ENCODE measurements at regions not wholly inside any gene's neighbourhood (a gene's known extent, or its start where the extent isn't known, plus 50 kb on each side); places are given as distances from the start of the nearest gene placed in this dataset.

DNA sequence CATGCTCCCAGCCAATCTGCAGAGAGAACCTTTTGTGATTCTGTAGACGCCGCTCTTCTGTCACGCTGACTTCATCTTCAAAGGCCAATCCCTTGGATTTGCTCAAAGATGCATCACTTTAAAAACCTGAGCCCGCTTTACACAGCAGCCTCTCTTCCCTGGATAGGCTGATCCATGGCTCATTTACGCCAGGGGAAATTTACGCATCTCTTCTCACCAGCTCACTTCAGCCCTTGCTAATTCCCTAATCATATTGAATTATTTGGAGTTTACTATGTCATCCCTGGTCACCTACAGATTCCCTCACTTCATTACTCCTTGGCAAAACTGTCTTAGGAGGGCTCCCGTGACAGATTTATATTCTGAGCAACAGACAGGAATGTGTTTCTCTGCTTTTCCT is 256.2 kb downstream of the EN1 start:
- TF ChIP-seq, protein P1, sequence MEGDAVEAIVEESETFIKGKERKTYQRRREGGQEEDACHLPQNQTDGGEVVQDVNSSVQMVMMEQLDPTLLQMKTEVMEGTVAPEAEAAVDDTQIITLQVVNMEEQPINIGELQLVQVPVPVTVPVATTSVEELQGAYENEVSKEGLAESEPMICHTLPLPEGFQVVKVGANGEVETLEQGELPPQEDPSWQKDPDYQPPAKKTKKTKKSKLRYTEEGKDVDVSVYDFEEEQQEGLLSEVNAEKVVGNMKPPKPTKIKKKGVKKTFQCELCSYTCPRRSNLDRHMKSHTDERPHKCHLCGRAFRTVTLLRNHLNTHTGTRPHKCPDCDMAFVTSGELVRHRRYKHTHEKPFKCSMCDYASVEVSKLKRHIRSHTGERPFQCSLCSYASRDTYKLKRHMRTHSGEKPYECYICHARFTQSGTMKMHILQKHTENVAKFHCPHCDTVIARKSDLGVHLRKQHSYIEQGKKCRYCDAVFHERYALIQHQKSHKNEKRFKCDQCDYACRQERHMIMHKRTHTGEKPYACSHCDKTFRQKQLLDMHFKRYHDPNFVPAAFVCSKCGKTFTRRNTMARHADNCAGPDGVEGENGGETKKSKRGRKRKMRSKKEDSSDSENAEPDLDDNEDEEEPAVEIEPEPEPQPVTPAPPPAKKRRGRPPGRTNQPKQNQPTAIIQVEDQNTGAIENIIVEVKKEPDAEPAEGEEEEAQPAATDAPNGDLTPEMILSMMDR (IDR thresholded peaks at IDR 0.05), result no peak
- TF ChIP-seq POLR2A (IDR thresholded peaks at IDR 0.05; ENCODE audit: low read depth), result no peak

Measured in esophagus muscularis mucosa (tissue), 3 donors.